ENCODE measurements at regions not wholly inside any gene's neighbourhood (a gene's known extent, or its start where the extent isn't known, plus 50 kb on each side); places are given as distances from the start of the nearest gene placed in this dataset.

GRCh38 chr12:18794000-18794399 lies 56.1 kb downstream of the CAPZA3 start:
- Histone ChIP-seq H3K9ac (ENCODE audit: low read depth, low read length) (no peak overlapping the region), H3K4me1 (ENCODE audit: control insufficient read depth, insufficient read depth, low read length) (peaks cover 2% of the 10 kb centered on the region), H3K36me3 (ENCODE audit: control insufficient read depth, insufficient read depth, low read length) (no peaks in the 10 kb centered on the region), H3K9me3 (ENCODE audit: control insufficient read depth, insufficient read depth, low read length) (no peaks in the 10 kb centered on the region), H3K4me3 (ENCODE audit: low read depth, low read length) (no peak overlapping the region), H3K27me3 (ENCODE audit: control insufficient read depth, insufficient read depth, low read length) (no peaks in the 10 kb centered on the region)

GRCh38 chr12:18797604-18798003 lies 59.7 kb downstream of the CAPZA3 start:
- Histone ChIP-seq H3K9ac (ENCODE audit: low read depth, low read length) (no peak overlapping the region), H3K36me3 (ENCODE audit: control insufficient read depth, insufficient read depth, low read length) (no peaks in the 10 kb centered on the region), H3K4me3 (ENCODE audit: low read depth, low read length) (no peak overlapping the region), H3K27me3 (ENCODE audit: control insufficient read depth, insufficient read depth, low read length) (no peaks in the 10 kb centered on the region), H3K4me1 (ENCODE audit: control insufficient read depth, insufficient read depth, low read length) (peaks cover 2% of the 10 kb centered on the region), H3K9me3 (ENCODE audit: control insufficient read depth, insufficient read depth, low read length) (no peaks in the 10 kb centered on the region)

- Histone ChIP-seq H3K9me3 (ENCODE audit: control insufficient read depth, insufficient read depth, low read length) (no peaks in the 10 kb centered on the region), H3K9ac (ENCODE audit: low read depth, low read length) (no peak overlapping the region), H3K36me3 (ENCODE audit: control insufficient read depth, insufficient read depth, low read length) (no peaks in the 10 kb centered on the region), H3K4me1 (ENCODE audit: control insufficient read depth, insufficient read depth, low read length) (peaks cover 2% of the 10 kb centered on the region), H3K4me3 (ENCODE audit: low read depth, low read length) (no peak overlapping the region), H3K27me3 (ENCODE audit: control insufficient read depth, insufficient read depth, low read length) (no peaks in the 10 kb centered on the region)
Observed at GRCh38 chr12:18798535-18799361, 60.8 kb downstream of the CAPZA3 start.

- Histone ChIP-seq H3K9me3 (ENCODE audit: control insufficient read depth, insufficient read depth, low read length) (no peaks in the 10 kb centered on the region), H3K9ac (ENCODE audit: low read depth, low read length) (no peak overlapping the region), H3K4me3 (ENCODE audit: low read depth, low read length) (no peak overlapping the region), H3K27me3 (ENCODE audit: control insufficient read depth, insufficient read depth, low read length) (no peaks in the 10 kb centered on the region), H3K36me3 (ENCODE audit: control insufficient read depth, insufficient read depth, low read length) (no peaks in the 10 kb centered on the region), H3K4me1 (ENCODE audit: control insufficient read depth, insufficient read depth, low read length) (peaks cover 2% of the 10 kb centered on the region)
Observed at GRCh38 chr12:18799561-18799960, 61.6 kb downstream of the CAPZA3 start.

DNA sequence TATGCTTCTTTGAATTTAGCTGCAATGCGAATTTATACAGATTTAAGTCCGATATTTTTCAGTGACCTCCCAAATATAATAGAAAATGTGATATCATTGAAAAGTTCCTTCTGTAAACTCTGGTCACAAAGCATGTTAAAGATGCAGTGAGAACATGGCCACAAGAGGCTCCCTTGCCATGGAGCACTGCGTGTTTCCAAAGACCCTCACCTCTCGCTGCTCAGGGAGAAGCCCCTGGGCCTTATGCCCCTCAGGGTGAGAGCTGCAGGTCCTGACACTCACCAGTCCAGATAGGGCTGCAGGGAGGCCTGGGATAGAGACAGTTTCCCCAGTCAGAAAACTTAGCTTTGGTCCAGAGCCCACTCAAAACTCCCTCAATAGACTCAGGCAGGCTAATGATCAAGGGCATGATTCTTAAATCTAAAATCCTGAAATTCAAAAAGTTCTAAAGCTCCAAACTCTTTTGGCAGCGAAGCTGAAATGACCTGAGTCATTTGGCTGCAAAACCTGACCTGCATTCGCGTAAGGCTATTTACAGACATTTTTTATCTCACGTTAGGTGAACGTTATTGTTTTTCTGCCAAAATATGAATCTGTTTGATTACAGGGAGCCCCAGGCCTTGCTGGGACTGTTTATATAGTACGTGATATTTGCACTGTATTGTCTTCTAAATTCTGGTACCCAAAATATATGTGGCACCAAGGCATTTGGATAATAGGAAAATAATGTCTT lies 67.8 kb downstream of the CAPZA3 start:
- Histone ChIP-seq H3K27me3 (ENCODE audit: control insufficient read depth, insufficient read depth, low read length) (no peaks in the 10 kb centered on the region), H3K9ac (ENCODE audit: low read depth, low read length) (no peak overlapping the region), H3K9me3 (ENCODE audit: control insufficient read depth, insufficient read depth, low read length) (no peaks in the 10 kb centered on the region), H3K36me3 (ENCODE audit: control insufficient read depth, insufficient read depth, low read length) (no peaks in the 10 kb centered on the region), H3K4me1 (ENCODE audit: control insufficient read depth, insufficient read depth, low read length) (no peaks in the 10 kb centered on the region), H3K4me3 (ENCODE audit: low read depth, low read length) (no peak overlapping the region)

DNA sequence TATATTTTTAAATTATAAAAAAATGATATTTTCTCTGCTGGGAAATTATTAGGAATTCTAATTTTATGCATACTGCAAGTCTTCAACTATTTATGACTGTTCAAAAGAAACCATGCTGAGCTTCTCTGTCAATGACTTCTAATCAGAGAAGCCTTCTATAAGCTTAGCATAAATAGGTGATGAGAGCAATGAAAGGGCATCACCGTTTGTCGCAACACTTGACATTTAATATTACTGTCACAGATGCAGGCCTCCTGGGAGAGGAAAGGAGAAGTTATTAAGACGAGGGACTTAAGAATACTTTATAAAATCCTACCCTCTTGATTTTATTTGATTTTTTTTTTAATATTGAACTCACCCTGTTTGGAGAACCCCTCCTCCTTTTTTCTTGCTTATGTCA lies 69.8 kb downstream of the CAPZA3 start:
- Histone ChIP-seq H3K4me1 (ENCODE audit: control insufficient read depth, insufficient read depth, low read length) (no peaks in the 10 kb centered on the region), H3K9me3 (ENCODE audit: control insufficient read depth, insufficient read depth, low read length) (no peaks in the 10 kb centered on the region), H3K36me3 (ENCODE audit: control insufficient read depth, insufficient read depth, low read length) (no peaks in the 10 kb centered on the region), H3K27me3 (ENCODE audit: control insufficient read depth, insufficient read depth, low read length) (no peaks in the 10 kb centered on the region), H3K4me3 (ENCODE audit: low read depth, low read length) (no peak overlapping the region), H3K9ac (ENCODE audit: low read depth, low read length) (no peak overlapping the region)

- H3K4me3 ChIP-seq (ENCODE audit: low read depth, low read length) = no peak overlapping the region
- H3K9me3 ChIP-seq (ENCODE audit: control insufficient read depth, insufficient read depth, low read length) = no peaks in the 10 kb centered on the region
- no peaks in the 10 kb centered on the region for H3K36me3 ChIP-seq (ENCODE audit: control insufficient read depth, insufficient read depth, low read length)
- H3K4me1 ChIP-seq (ENCODE audit: control insufficient read depth, insufficient read depth, low read length) = no peaks in the 10 kb centered on the region
- no peaks in the 10 kb centered on the region for H3K27me3 ChIP-seq (ENCODE audit: control insufficient read depth, insufficient read depth, low read length)
- no peak overlapping the region for H3K9ac ChIP-seq (ENCODE audit: low read depth, low read length)
Observed at GRCh38 chr12:18808221-18808620, 70.3 kb downstream of the CAPZA3 start.

DNA sequence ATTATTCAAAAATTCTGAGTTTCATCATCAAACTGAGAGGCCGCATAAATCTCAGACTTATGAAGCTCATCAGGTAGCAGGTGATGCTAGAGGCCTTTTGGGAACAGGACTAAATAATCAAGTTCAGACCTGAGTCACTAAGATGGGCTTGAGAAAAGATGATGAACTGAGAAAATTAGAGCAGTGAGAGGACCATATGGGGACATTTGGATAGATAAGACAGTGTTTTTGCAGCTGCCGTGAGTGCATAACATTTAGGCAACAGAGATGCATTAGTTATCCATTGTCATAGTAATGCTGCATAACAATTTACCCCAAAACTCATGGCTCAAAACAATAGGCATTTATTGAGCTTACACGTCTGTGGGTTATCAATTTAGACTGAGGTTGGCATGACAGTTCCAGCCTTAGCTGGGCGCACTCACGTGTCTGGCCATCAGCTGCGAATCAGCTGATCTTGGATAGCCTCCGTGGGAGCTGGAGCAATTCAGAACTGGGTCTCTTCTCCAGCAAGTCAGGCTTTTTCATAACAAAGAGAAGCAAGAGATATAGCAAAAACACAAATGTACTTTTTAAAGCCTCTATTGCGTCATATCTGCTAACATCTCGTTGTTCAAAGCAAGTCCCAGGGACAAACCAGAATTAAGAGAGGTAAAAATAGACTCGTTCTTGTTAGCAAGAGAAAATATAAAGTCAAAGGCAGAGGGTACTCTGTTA lies 72.8 kb downstream of the CAPZA3 start:
- Histone ChIP-seq H3K36me3 (ENCODE audit: control insufficient read depth, insufficient read depth, low read length) (no peaks in the 10 kb centered on the region), H3K9me3 (ENCODE audit: control insufficient read depth, insufficient read depth, low read length) (no peaks in the 10 kb centered on the region), H3K4me3 (ENCODE audit: low read depth, low read length) (no peak overlapping the region), H3K9ac (ENCODE audit: low read depth, low read length) (no peak overlapping the region), H3K4me1 (ENCODE audit: control insufficient read depth, insufficient read depth, low read length) (no peaks in the 10 kb centered on the region), H3K27me3 (ENCODE audit: control insufficient read depth, insufficient read depth, low read length) (no peaks in the 10 kb centered on the region)

- H3K9me3 ChIP-seq (ENCODE audit: control insufficient read depth, insufficient read depth, low read length) = no peaks in the 10 kb centered on the region
- no peak overlapping the region for H3K4me3 ChIP-seq (ENCODE audit: low read depth, low read length)
- H3K36me3 ChIP-seq (ENCODE audit: control insufficient read depth, insufficient read depth, low read length) = no peaks in the 10 kb centered on the region
- H3K9ac ChIP-seq (ENCODE audit: low read depth, low read length) = no peak overlapping the region
- no peaks in the 10 kb centered on the region for H3K4me1 ChIP-seq (ENCODE audit: control insufficient read depth, insufficient read depth, low read length)
- H3K27me3 ChIP-seq (ENCODE audit: control insufficient read depth, insufficient read depth, low read length) = no peaks in the 10 kb centered on the region
Observed at GRCh38 chr12:18811273-18811672, 73.4 kb downstream of the CAPZA3 start.

GRCh38 chr12:18813753-18814152 lies 75.8 kb downstream of the CAPZA3 start:
- Histone ChIP-seq H3K36me3 (ENCODE audit: control insufficient read depth, insufficient read depth, low read length) (no peaks in the 10 kb centered on the region), H3K9me3 (ENCODE audit: control insufficient read depth, insufficient read depth, low read length) (no peaks in the 10 kb centered on the region), H3K4me3 (ENCODE audit: low read depth, low read length) (no peak overlapping the region), H3K4me1 (ENCODE audit: control insufficient read depth, insufficient read depth, low read length) (no peaks in the 10 kb centered on the region), H3K9ac (ENCODE audit: low read depth, low read length) (no peak overlapping the region), H3K27me3 (ENCODE audit: control insufficient read depth, insufficient read depth, low read length) (no peaks in the 10 kb centered on the region)

GRCh38 chr12:18818579-18819268 lies 80.8 kb downstream of the CAPZA3 start:
- H3K27me3 ChIP-seq (ENCODE audit: control insufficient read depth, insufficient read depth, low read length) = no peaks in the 10 kb centered on the region
- H3K9me3 ChIP-seq (ENCODE audit: control insufficient read depth, insufficient read depth, low read length) = no peaks in the 10 kb centered on the region
- H3K9ac ChIP-seq (ENCODE audit: low read depth, low read length) = no peak overlapping the region
- no peaks in the 10 kb centered on the region for H3K4me1 ChIP-seq (ENCODE audit: control insufficient read depth, insufficient read depth, low read length)
- H3K4me3 ChIP-seq (ENCODE audit: low read depth, low read length) = no peak overlapping the region
- no peaks in the 10 kb centered on the region for H3K36me3 ChIP-seq (ENCODE audit: control insufficient read depth, insufficient read depth, low read length)
